ENCODE measurements at regions not wholly inside any gene's neighbourhood (a gene's known extent, or its start where the extent isn't known, plus 50 kb on each side); places are given as distances from the start of the nearest gene placed in this dataset.

DNA sequence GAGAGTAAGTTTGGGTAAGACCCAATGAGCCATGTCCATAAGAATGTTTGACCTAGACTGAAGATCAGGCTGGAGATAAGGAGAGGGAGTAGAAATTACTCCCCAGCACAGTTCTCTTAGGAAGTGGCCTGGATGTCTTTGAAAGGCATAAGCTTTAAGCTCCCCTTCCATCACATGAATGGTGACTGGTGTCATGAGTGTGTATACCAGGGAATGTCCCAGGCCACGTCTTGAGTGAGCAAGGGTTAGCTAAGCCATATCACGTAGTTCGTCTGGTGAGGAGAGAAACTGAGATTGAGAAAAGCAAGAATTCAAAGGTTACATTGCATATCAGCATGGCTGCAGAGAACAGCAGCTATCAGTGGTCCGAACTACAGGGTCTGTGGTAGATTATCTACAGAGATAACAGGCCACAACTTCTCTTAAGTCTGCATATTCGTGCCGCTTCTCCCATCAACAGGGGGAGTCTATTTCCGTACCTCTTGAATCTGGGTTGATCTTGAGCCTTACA lies 60.1 kb upstream of the BMP2 start:
- TF ChIP-seq, protein P1, sequence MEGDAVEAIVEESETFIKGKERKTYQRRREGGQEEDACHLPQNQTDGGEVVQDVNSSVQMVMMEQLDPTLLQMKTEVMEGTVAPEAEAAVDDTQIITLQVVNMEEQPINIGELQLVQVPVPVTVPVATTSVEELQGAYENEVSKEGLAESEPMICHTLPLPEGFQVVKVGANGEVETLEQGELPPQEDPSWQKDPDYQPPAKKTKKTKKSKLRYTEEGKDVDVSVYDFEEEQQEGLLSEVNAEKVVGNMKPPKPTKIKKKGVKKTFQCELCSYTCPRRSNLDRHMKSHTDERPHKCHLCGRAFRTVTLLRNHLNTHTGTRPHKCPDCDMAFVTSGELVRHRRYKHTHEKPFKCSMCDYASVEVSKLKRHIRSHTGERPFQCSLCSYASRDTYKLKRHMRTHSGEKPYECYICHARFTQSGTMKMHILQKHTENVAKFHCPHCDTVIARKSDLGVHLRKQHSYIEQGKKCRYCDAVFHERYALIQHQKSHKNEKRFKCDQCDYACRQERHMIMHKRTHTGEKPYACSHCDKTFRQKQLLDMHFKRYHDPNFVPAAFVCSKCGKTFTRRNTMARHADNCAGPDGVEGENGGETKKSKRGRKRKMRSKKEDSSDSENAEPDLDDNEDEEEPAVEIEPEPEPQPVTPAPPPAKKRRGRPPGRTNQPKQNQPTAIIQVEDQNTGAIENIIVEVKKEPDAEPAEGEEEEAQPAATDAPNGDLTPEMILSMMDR (IDR thresholded peaks at IDR 0.05), result no peak
- intact Hi-C loops (cut with DNase I), result no loop called here
- peak; percentile 1 for ATAC-seq
- peak overlapping the region; percentile 66 to 68 for H3K27ac ChIP-seq
- H3K9me3 ChIP-seq, result no peaks in the 10 kb centered on the region
- no peak overlapping the region for H3K4me3 ChIP-seq
- no peaks in the 10 kb centered on the region for H3K36me3 ChIP-seq
- no peaks in the 10 kb centered on the region for H3K27me3 ChIP-seq
- DNase-seq, result no peak
- H3K4me1 ChIP-seq, result peaks cover 5 to 30% of the 10 kb centered on the region in 2 donors

DNA sequence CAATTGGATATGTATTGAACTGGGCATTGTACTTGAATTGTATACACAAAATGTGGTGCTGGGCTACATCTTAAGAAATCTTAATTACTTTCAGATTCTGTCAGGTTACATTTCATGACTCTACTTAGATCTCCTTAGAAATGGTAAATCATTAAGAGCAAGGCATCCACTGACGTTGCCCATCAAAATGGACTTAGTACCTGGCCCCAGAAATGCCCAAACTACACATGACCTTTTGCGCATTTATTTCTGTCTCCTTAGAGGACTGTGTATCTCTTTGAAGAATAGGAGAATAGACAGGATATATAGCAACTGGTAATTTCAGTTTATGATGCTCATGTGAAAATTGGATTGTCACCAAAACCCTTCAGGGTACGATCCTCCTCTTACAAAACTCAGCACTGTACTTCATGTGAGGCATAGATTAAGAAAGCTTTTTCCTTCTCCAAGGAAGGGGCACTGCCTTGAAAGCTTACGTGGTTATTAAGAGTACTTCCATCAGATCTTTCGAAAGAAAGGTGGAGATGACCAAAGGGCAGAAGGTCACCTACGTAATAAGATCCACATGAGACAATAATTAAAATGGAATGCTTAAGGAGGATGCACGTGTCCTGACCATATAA lies 61.4 kb upstream of the BMP2 start:
- H3K36me3 ChIP-seq, result no peaks in the 10 kb centered on the region
- peaks cover 14 to 43% of the 10 kb centered on the region in 2 donors for H3K4me1 ChIP-seq
- H3K27me3 ChIP-seq, result no peaks in the 10 kb centered on the region
- intact Hi-C loops (cut with DNase I), result no loop called here
- no peaks in the 10 kb centered on the region for H3K9me3 ChIP-seq
- ATAC-seq (no peak), DNase-seq (no peak)
- no peak overlapping the region for H3K4me3 ChIP-seq
- TF ChIP-seq, protein P1 (IDR thresholded peaks at IDR 0.05), result no peak
- peak overlapping the region in 1 of 2 donors; percentile 86 for H3K27ac ChIP-seq

DNA sequence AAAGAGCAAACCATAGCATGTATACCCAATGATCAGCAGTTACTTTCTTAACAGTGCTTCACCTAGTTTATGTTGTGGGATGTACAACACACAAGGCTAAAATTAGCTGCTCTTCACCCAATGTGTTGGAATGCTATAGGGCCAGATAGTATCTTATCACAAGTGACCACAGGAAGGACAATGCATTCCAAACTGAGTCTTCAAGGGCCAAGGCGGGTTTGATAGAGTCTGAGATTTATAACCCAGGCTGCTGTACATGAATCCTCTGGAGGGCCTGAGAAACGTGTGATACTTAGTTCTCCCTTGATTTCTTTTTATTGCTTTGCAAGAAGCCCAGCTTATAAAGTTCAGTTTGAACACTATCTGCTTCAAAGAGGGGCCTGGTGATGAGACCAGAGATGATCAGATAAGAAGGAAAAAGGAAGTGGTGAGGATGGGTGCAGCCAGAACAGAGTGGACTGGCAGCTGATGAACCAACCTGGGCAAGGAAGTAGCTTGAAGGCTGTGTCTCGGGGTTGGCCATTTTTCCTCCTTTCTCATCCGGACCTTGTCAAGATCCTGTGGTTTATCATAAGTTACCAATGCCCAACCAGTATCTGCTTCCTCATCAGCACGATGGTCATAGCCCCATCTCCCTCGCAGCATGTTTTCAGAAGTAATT lies 62.2 kb upstream of the BMP2 start:
- intact Hi-C loops (cut with DNase I), result no loop called here
- DNase-seq (no peak), ATAC-seq (no peak)
- Histone ChIP-seq H3K9me3 (no peaks in the 10 kb centered on the region), H3K4me1 (peaks cover 14 to 51% of the 10 kb centered on the region in 2 donors), H3K27ac (peak overlapping the region; percentile 48 to 86), H3K36me3 (no peaks in the 10 kb centered on the region), H3K27me3 (no peaks in the 10 kb centered on the region), H3K4me3 (no peak overlapping the region)
- TF ChIP-seq, protein P1 (IDR thresholded peaks at IDR 0.05), result no peak

DNA sequence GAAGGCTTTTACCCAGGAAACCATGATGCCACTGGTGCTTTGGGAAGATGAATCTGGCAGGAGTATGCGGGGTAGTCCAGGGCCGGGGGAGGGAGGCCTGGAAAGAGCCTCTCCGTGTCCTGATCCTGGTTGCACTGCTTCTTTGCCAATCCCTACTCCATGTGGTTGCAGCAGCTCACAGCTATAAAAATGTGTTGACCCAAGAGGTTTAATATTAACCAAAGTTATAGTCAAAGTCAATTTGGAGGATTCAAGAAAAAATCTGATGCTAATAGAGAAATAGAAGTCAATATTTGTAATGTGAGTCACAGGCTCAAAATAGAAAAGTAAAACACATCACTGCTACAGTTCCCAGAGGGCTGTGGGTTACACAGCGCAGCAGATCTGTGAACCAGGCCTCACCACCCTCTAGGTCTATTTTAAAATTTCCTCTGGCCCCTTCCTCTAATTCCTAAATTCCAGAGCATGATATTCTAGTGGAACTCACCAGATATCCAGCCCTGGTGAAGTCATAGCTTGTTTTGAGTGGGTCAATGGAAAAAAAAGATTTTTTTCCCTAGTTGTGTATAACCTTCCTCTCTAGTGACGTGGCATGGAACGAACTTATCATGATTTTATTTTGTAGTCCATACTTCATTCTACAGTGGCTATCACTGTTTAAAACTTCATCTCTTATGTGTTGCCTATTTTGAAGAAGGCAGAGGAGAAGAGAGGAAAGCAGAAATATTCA lies 63.2 kb upstream of the BMP2 start:
- intact Hi-C loops (cut with DNase I), result no loop called here
- Histone ChIP-seq H3K27ac (peak overlapping the region; percentile 66 to 86), H3K36me3 (no peaks in the 10 kb centered on the region), H3K4me1 (peaks cover 11 to 56% of the 10 kb centered on the region in 2 donors), H3K27me3 (no peaks in the 10 kb centered on the region), H3K4me3 (no peak overlapping the region), H3K9me3 (no peaks in the 10 kb centered on the region)
- DNase-seq (peak in 2 of 4 donors; percentile 41 to 55), ATAC-seq (peak; percentile 63)
- TF ChIP-seq, protein P1 (IDR thresholded peaks at IDR 0.05), result no peak

DNA sequence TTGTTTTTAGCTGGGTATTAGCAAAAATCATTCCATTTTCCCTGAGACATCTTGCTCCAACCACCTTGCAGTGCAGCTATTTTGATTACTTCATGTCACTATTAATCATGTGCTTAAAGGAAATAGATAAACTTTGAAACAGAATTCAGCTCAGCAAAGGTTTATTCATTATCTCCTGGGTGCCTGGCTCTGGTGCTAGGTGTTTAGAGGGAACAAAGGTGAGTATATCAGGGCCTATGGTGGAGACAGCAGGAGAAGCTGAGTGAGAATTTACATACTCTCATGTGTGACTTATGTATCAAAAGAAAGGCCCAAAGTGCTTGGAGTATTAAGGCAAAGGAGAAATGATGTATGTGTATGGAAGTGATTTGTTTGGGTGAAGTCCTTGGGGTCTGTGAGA lies 63.8 kb upstream of the BMP2 start:
- H3K4me3 ChIP-seq, result no peak overlapping the region
- H3K9me3 ChIP-seq, result no peaks in the 10 kb centered on the region
- H3K4me1 ChIP-seq, result peaks cover 9 to 51% of the 10 kb centered on the region in 2 donors
- ATAC-seq, result no peak
- TF ChIP-seq, protein P1 (IDR thresholded peaks at IDR 0.05), result no peak
- intact Hi-C loops (cut with DNase I), result no loop called here
- H3K27ac ChIP-seq, result peak overlapping the region; percentile 66 to 86
- no peak for DNase-seq
- no peaks in the 10 kb centered on the region for H3K27me3 ChIP-seq
- no peaks in the 10 kb centered on the region for H3K36me3 ChIP-seq

Data from left lung (tissue), 4 donors.